ENCODE measurements at regions not wholly inside any gene's neighbourhood (a gene's known extent, or its start where the extent isn't known, plus 50 kb on each side); places are given as distances from the start of the nearest gene placed in this dataset.
"Not testable (repeated sequence)": the region's sequence is repeated elsewhere in the genome, so short reads cannot be mapped to it uniquely, and the experiment has no call there.

DNA sequence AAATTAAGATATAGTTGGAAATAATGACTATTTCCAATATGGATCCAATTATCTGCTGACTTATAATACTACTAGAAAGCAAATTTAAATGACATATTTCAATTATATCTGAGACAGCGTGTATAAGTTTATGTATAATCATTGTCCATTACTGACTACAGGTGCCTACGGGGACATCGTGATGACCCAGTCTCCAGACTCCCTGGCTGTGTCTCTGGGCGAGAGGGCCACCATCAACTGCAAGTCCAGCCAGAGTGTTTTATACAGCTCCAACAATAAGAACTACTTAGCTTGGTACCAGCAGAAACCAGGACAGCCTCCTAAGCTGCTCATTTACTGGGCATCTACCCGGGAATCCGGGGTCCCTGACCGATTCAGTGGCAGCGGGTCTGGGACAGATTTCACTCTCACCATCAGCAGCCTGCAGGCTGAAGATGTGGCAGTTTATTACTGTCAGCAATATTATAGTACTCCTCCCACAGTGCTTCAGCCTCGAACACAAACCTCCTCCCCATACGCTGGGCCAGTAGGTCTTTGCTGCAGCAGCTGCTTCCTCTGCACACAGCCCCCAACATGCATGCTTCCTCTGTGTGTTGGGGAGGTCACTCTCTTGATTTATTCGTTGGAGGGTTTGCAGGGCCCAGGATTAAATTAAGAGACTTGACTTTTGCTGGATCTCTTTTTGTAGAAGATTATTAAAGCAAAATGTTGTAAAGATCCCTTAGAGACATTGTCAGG is 194.4 kb downstream of the RPIA start:
- no peak for DNase-seq (ENCODE audit: low read depth)
- no peak overlapping the region for H3K4me3 ChIP-seq (replicated peaks; ENCODE audit: low read depth, low read length)
- TF ChIP-seq, protein P1, sequence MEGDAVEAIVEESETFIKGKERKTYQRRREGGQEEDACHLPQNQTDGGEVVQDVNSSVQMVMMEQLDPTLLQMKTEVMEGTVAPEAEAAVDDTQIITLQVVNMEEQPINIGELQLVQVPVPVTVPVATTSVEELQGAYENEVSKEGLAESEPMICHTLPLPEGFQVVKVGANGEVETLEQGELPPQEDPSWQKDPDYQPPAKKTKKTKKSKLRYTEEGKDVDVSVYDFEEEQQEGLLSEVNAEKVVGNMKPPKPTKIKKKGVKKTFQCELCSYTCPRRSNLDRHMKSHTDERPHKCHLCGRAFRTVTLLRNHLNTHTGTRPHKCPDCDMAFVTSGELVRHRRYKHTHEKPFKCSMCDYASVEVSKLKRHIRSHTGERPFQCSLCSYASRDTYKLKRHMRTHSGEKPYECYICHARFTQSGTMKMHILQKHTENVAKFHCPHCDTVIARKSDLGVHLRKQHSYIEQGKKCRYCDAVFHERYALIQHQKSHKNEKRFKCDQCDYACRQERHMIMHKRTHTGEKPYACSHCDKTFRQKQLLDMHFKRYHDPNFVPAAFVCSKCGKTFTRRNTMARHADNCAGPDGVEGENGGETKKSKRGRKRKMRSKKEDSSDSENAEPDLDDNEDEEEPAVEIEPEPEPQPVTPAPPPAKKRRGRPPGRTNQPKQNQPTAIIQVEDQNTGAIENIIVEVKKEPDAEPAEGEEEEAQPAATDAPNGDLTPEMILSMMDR (IDR thresholded peaks at IDR 0.05; ENCODE audit: low read length, missing control alignments), result no peak

DNA sequence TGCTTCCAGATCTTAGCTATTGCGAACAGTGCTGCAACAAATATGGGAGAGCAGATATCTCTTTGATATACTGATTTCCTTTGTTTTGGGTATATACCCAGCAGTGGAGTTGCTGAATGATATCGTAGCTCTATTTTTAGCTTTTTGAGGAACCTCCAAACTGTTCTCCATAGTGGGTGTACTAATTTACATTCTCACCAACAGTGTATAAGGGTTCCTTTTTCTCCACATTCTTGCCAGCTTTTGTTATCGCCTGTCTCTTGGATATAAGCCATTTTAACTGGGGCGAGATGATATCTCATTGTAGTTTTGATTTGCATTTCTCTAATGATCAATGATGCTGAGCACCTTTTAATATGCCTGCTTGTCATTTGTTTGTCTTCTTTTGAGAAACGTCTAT is 196.0 kb downstream of the RPIA start:
- H3K4me3 ChIP-seq (replicated peaks; ENCODE audit: low read depth, low read length); DNase-seq (ENCODE audit: low read depth): not testable (repeated sequence)

DNA sequence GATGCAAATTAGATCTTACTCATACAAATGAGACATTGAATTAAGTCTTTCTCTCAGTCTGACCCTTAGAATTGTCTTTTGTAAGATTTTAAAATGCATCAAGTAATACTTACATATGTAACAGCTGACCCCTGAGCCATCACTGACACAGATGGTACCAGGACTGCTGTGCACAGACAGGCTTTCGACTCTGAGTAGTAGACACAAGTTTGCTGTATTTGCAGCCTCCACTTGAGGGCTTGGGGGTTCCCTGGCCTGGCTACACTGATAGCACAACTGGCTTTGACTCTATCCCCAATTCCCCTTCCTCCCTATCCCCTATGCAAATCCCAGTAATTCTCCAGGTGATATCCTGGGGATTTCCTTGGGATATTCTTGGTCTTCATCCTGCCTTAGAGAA is 200.7 kb downstream of the RPIA start:
- TF ChIP-seq, protein P1 (IDR thresholded peaks at IDR 0.05; ENCODE audit: low read length, missing control alignments), result no peak
- H3K4me3 ChIP-seq (replicated peaks; ENCODE audit: low read depth, low read length), result no peak overlapping the region
- no peak for DNase-seq (ENCODE audit: low read depth)

DNA sequence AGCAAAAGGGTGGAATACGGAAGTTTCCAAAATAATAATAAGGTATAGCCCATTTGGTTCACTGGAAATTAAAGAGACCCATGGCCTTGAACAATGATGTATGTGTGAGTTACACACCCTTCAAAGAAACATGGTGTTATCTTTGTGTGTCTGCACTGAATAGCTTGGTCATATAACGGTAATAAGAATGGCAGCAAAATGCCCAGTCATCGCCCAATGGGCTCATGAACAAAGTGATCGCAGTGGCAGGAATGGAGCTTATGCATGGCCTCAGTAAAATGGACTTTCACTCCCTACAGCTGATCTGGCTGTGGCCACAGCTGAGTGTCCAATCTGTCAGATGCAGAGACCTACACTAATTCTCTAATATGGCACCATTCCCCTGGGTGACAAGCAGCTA is 201.3 kb downstream of the RPIA start:
- no peak for DNase-seq (ENCODE audit: low read depth)
- TF ChIP-seq, protein P1 (IDR thresholded peaks at IDR 0.05; ENCODE audit: low read length, missing control alignments), result no peak
- no peak overlapping the region for H3K4me3 ChIP-seq (replicated peaks; ENCODE audit: low read depth, low read length)

DNA sequence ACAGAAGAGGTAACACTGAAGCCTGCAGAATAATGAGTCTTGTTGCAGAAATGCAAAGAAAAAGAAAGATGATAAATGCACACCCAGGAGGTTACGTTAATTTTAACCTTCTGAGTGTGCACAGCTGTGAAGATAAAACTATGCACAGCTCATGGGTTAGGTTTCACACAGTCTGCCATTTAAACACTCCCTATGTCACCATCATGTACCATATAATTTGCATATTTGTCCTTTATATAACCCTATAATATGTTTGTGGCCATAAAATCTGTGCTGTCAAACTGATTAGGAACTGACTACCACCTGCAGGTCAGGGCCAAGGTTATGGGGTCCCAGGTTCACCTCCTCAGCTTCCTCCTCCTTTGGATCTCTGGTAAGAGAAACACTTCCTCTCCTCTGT is 205.5 kb downstream of the RPIA start:
- DNase-seq (ENCODE audit: low read depth), result no peak
- no peak overlapping the region for H3K4me3 ChIP-seq (replicated peaks; ENCODE audit: low read depth, low read length)
- TF ChIP-seq, protein P1 (IDR thresholded peaks at IDR 0.05; ENCODE audit: low read length, missing control alignments), result no peak

DNA sequence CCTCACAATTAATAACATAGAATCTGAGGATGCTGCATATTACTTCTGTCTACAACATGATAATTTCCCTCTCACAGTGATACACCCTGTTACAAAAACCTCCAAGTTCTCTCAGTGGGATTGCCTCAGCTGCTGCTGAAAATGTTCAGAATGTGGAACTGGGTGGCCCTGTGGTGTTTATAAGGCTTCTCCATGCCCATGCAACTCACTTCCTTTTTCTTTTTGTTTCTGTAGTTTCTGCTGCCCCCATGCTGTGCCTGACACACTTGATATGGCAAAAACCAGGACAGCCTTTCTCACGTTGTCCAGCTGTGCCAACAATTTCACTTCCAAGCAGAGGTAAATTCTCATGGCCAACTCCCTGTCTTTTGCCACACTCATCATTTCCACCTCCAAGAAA is 206.2 kb downstream of the RPIA start:
- TF ChIP-seq, protein P1 (IDR thresholded peaks at IDR 0.05; ENCODE audit: low read length, missing control alignments), result no peak
- no peak overlapping the region for H3K4me3 ChIP-seq (replicated peaks; ENCODE audit: low read depth, low read length)
- no peak for DNase-seq (ENCODE audit: low read depth)

DNA sequence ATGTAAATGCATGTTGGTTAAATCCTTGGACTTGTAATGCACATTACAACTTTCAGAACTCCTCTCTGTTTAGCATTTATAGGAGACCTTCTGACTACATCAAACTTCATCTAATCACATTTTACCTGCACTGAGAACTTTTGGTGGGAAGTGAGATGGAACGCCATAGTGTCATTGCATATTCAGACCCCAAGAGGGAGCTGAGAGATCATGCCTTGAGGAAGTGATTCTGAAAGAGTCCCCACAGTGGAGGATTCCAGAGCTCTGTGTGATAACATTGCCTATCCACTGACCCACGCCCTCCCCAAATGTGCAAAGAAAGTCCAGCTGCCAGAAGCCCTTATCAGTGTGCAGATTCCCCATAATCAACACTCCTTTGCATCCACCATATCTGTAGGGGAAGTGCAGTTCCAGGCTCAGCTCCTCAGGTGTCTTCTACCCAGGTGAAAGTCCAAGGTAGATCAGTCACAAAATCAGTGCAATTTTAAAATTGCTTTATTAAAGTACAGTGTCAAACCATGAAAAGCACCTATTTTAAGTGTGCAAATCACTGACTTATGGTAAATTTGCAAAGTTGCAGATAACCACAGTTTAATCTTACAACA is 212.4 kb downstream of the RPIA start:
- DNase-seq (ENCODE audit: low read depth), result peak; percentile 44
- TF ChIP-seq, protein P1 (IDR thresholded peaks at IDR 0.05; ENCODE audit: low read length, missing control alignments), result peak; percentile 83
- H3K4me3 ChIP-seq (replicated peaks; ENCODE audit: low read depth, low read length), result no peak overlapping the region
